ENCODE measurements at regions not wholly inside any gene's neighbourhood (a gene's known extent, or its start where the extent isn't known, plus 50 kb on each side); places are given as distances from the start of the nearest gene placed in this dataset.
A peak's percentile ranks its signal among the peaks of the same experiment; 100 is the strongest.

DNA sequence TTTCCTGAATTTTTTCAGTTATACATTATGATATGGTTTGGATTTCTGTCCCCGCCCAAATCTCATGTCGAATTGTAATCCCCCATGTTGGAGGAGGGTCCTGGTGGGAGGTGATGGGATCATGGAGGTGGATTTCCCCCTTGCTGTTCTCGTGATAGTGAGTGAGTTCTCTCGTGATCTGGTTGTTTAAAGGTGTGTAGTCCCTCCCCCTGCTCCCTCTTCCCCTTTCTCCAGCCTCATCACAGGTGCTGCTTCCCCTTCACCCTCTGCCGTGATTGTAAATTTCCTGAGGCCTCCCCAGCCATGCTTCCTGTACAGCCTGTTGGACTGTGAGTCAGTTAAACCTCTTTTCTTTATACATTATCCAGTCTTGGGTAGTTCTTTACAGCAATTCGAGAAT, 93.2 kb upstream of the HNRNPU start:
- Histone ChIP-seq H3K27ac (ENCODE audit: low read depth, low read length) (no peak overlapping the region), H3K36me3 (ENCODE audit: control insufficient read depth in 3 of 3, insufficient read depth in 3 of 3, low read length in 3 of 3) (no peaks in the 10 kb centered on the region), H3K9me3 (ENCODE audit: control insufficient read depth in 3 of 3, low read length in 3 of 3) (no peaks in the 10 kb centered on the region), H3K4me1 (ENCODE audit: control insufficient read depth in 3 of 3, insufficient read depth in 3 of 3, low read length in 3 of 3) (peaks cover 16 to 28% (median 25%) of the 10 kb centered on the region in 3 donors), H3K4me3 (ENCODE audit: low read length in 3 of 3) (no peak overlapping the region), H3K9ac (ENCODE audit: low read depth in 1 of 3, low read length in 3 of 3) (no peak overlapping the region), H3K27me3 (ENCODE audit: control insufficient read depth in 3 of 3, insufficient read depth in 3 of 3, low read length in 3 of 3) (no peaks in the 10 kb centered on the region)

DNA sequence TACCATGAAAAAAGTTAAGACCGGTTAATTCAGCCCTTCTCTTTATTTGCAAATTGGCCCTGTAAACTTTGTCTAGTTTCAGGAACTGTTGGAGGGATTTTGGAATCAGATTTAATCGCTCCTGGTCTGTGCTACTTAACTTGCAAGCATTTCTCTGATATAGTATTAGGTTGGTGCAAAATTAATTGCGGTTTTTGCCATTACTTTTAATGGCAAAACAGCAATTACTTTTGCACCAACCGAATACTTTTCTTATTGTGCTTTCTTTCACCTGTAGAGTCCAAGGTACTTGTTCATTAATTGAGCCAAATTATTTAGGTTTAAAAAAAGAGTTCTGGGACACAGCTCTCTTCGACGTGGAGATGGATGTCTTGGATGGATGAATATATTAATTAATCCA, 92.8 kb upstream of the HNRNPU start:
- Histone ChIP-seq H3K4me1 (ENCODE audit: control insufficient read depth in 3 of 3, insufficient read depth in 3 of 3, low read length in 3 of 3) (peaks cover 16 to 25% (median 24%) of the 10 kb centered on the region in 3 donors), H3K27ac (ENCODE audit: low read depth, low read length) (no peak overlapping the region), H3K36me3 (ENCODE audit: control insufficient read depth in 3 of 3, insufficient read depth in 3 of 3, low read length in 3 of 3) (no peaks in the 10 kb centered on the region), H3K27me3 (ENCODE audit: control insufficient read depth in 3 of 3, insufficient read depth in 3 of 3, low read length in 3 of 3) (no peaks in the 10 kb centered on the region), H3K9me3 (ENCODE audit: control insufficient read depth in 3 of 3, low read length in 3 of 3) (no peaks in the 10 kb centered on the region), H3K9ac (ENCODE audit: low read depth in 1 of 3, low read length in 3 of 3) (no peak overlapping the region), H3K4me3 (ENCODE audit: low read length in 3 of 3) (no peak overlapping the region)

DNA sequence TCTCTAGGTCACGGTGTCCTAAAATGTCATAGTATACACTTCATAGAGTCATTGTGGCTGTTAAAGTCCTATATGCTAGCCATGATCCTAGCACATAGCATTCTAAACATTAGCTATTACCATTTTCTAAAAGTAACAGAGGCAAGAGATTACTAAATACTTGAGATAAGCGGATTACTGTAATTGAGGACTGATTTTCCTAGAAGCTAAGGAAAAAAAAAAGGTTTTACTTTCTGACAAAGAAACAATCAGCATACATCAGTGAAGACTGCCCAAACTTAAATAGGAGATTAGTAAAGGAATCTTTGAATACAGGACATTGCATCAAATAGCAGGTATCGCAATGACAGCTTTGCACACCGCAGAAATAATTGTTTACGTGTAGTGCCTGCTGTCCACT, 91.3 kb upstream of the HNRNPU start:
- Histone ChIP-seq H3K27ac (ENCODE audit: low read depth, low read length) (peak overlapping the region; percentile 84), H3K4me3 (ENCODE audit: low read length in 3 of 3) (no peak overlapping the region), H3K36me3 (ENCODE audit: control insufficient read depth in 3 of 3, insufficient read depth in 3 of 3, low read length in 3 of 3) (no peaks in the 10 kb centered on the region), H3K9ac (ENCODE audit: low read depth in 1 of 3, low read length in 3 of 3) (no peak overlapping the region), H3K9me3 (ENCODE audit: control insufficient read depth in 3 of 3, low read length in 3 of 3) (no peaks in the 10 kb centered on the region), H3K4me1 (ENCODE audit: control insufficient read depth in 3 of 3, insufficient read depth in 3 of 3, low read length in 3 of 3) (peaks cover 16% of the 10 kb centered on the region in 3 donors), H3K27me3 (ENCODE audit: control insufficient read depth in 3 of 3, insufficient read depth in 3 of 3, low read length in 3 of 3) (no peaks in the 10 kb centered on the region)

DNA sequence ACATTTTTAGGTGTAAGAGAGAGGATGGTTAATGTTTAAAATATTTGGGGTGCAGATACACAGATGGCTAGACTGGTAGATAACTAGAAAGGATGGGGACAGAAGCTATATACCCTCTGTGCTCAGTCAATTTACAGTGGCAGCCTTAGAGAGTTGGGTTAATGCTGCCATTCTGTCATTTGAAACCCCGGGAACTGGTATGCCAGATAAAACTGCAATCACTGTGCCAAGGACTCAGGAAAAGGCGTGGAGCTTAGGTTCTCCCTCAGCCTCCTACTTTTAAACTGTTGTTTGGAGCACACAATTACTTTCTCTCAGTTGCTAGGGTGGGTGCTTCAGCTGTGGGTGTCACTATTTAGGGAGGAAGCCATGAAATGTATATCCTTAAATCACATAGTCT, 90.0 kb upstream of the HNRNPU start:
- peaks cover 14 to 16% (median 16%) of the 10 kb centered on the region in 3 donors for H3K4me1 ChIP-seq (ENCODE audit: control insufficient read depth in 3 of 3, insufficient read depth in 3 of 3, low read length in 3 of 3)
- H3K27ac ChIP-seq (ENCODE audit: low read depth, low read length) = peak overlapping the region; percentile 84
- H3K36me3 ChIP-seq (ENCODE audit: control insufficient read depth in 3 of 3, insufficient read depth in 3 of 3, low read length in 3 of 3) = no peaks in the 10 kb centered on the region
- H3K27me3 ChIP-seq (ENCODE audit: control insufficient read depth in 3 of 3, insufficient read depth in 3 of 3, low read length in 3 of 3) = no peaks in the 10 kb centered on the region
- H3K4me3 ChIP-seq (ENCODE audit: low read length in 3 of 3) = peak overlapping the region; percentile 30 to 44 (median 38)
- no peaks in the 10 kb centered on the region for H3K9me3 ChIP-seq (ENCODE audit: control insufficient read depth in 3 of 3, low read length in 3 of 3)
- peak overlapping the region; percentile 58 to 71 (median 58) for H3K9ac ChIP-seq (ENCODE audit: low read depth in 1 of 3, low read length in 3 of 3)

DNA sequence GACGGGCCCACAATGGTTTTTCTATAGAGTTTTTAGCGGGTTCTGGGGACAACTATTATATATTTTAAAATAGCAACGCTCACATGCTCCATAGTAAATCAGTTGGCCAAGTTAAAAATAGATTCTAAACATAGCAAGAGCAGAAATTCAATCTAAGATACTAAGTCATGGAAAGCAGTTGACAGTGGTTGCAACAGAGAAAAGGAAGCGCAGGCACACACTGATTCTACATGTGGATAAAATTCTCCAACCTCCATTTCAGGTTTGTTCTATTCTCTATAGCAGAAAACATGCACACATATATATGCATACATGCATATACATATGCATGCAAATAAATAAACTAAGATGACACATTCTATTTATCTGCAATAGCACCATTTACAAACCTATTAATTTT, 89.6 kb upstream of the HNRNPU start:
- Histone ChIP-seq H3K4me3 (ENCODE audit: low read length in 3 of 3) (peak overlapping the region; percentile 30 to 44 (median 38)), H3K9me3 (ENCODE audit: control insufficient read depth in 3 of 3, low read length in 3 of 3) (no peaks in the 10 kb centered on the region), H3K9ac (ENCODE audit: low read depth in 1 of 3, low read length in 3 of 3) (peak overlapping the region; percentile 58 to 71 (median 60)), H3K27ac (ENCODE audit: low read depth, low read length) (peak overlapping the region; percentile 84), H3K4me1 (ENCODE audit: control insufficient read depth in 3 of 3, insufficient read depth in 3 of 3, low read length in 3 of 3) (peaks cover 14 to 16% (median 16%) of the 10 kb centered on the region in 3 donors), H3K36me3 (ENCODE audit: control insufficient read depth in 3 of 3, insufficient read depth in 3 of 3, low read length in 3 of 3) (no peaks in the 10 kb centered on the region), H3K27me3 (ENCODE audit: control insufficient read depth in 3 of 3, insufficient read depth in 3 of 3, low read length in 3 of 3) (no peaks in the 10 kb centered on the region)

GRCh38 chr1:244952940-244953339, 88.6 kb upstream of the HNRNPU start:
- Histone ChIP-seq H3K4me1 (ENCODE audit: control insufficient read depth in 3 of 3, insufficient read depth in 3 of 3, low read length in 3 of 3) (peaks cover 14 to 16% (median 16%) of the 10 kb centered on the region in 3 donors), H3K4me3 (ENCODE audit: low read length in 3 of 3) (no peak overlapping the region), H3K9me3 (ENCODE audit: control insufficient read depth in 3 of 3, low read length in 3 of 3) (no peaks in the 10 kb centered on the region), H3K27ac (ENCODE audit: low read depth, low read length) (peak overlapping the region; percentile 84), H3K9ac (ENCODE audit: low read depth in 1 of 3, low read length in 3 of 3) (no peak overlapping the region), H3K27me3 (ENCODE audit: control insufficient read depth in 3 of 3, insufficient read depth in 3 of 3, low read length in 3 of 3) (no peaks in the 10 kb centered on the region), H3K36me3 (ENCODE audit: control insufficient read depth in 3 of 3, insufficient read depth in 3 of 3, low read length in 3 of 3) (no peaks in the 10 kb centered on the region)

- Histone ChIP-seq H3K9ac (ENCODE audit: low read depth in 1 of 3, low read length in 3 of 3) (no peak overlapping the region), H3K27ac (ENCODE audit: low read depth, low read length) (peak overlapping the region; percentile 84), H3K27me3 (ENCODE audit: control insufficient read depth in 3 of 3, insufficient read depth in 3 of 3, low read length in 3 of 3) (no peaks in the 10 kb centered on the region), H3K9me3 (ENCODE audit: control insufficient read depth in 3 of 3, low read length in 3 of 3) (no peaks in the 10 kb centered on the region), H3K4me1 (ENCODE audit: control insufficient read depth in 3 of 3, insufficient read depth in 3 of 3, low read length in 3 of 3) (peaks cover 14 to 16% (median 16%) of the 10 kb centered on the region in 3 donors), H3K36me3 (ENCODE audit: control insufficient read depth in 3 of 3, insufficient read depth in 3 of 3, low read length in 3 of 3) (no peaks in the 10 kb centered on the region), H3K4me3 (ENCODE audit: low read length in 3 of 3) (no peak overlapping the region)
These were observed 88.1 kb upstream of the HNRNPU start for GRCh38 chr1:244952280-244952933.

GRCh38 chr1:244948416-244948815, 84.1 kb upstream of the HNRNPU start:
- Histone ChIP-seq H3K36me3 (ENCODE audit: control insufficient read depth in 3 of 3, insufficient read depth in 3 of 3, low read length in 3 of 3) (no peaks in the 10 kb centered on the region), H3K9me3 (ENCODE audit: control insufficient read depth in 3 of 3, low read length in 3 of 3) (no peaks in the 10 kb centered on the region), H3K27ac (ENCODE audit: low read depth, low read length) (no peak overlapping the region), H3K27me3 (ENCODE audit: control insufficient read depth in 3 of 3, insufficient read depth in 3 of 3, low read length in 3 of 3) (no peaks in the 10 kb centered on the region), H3K4me3 (ENCODE audit: low read length in 3 of 3) (no peak overlapping the region), H3K9ac (ENCODE audit: low read depth in 1 of 3, low read length in 3 of 3) (no peak overlapping the region), H3K4me1 (ENCODE audit: control insufficient read depth in 3 of 3, insufficient read depth in 3 of 3, low read length in 3 of 3) (peaks cover 3 to 5% (median 5%) of the 10 kb centered on the region in 3 donors)

GRCh38 chr1:244945109-244945671, 80.8 kb upstream of the HNRNPU start:
- no peak overlapping the region for H3K4me3 ChIP-seq (ENCODE audit: low read length in 3 of 3)
- no peaks in the 10 kb centered on the region for H3K4me1 ChIP-seq (ENCODE audit: control insufficient read depth in 3 of 3, insufficient read depth in 3 of 3, low read length in 3 of 3)
- no peaks in the 10 kb centered on the region for H3K27me3 ChIP-seq (ENCODE audit: control insufficient read depth in 3 of 3, insufficient read depth in 3 of 3, low read length in 3 of 3)
- H3K27ac ChIP-seq (ENCODE audit: low read depth, low read length) = no peak overlapping the region
- no peak overlapping the region for H3K9ac ChIP-seq (ENCODE audit: low read depth in 1 of 3, low read length in 3 of 3)
- no peaks in the 10 kb centered on the region for H3K36me3 ChIP-seq (ENCODE audit: control insufficient read depth in 3 of 3, insufficient read depth in 3 of 3, low read length in 3 of 3)
- no peaks in the 10 kb centered on the region for H3K9me3 ChIP-seq (ENCODE audit: control insufficient read depth in 3 of 3, low read length in 3 of 3)

DNA sequence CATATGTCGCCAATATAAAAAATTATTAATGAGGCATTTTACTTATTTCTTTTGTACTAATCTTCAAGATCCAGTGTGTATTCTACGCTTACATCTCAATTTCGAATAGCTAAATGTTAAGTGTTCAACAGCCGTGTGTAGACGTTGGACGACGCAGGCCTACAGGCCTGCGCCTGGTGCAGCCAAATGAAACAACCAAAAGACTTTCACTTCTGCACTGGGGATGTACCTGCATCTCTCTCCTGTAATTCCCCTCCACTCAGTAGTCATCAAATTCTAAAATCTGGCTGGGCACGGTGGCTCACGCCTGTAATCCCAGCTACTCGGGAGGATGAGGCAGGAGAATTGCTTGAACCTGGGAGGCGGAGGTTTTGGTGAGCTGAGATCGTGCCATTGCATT, 76.8 kb upstream of the HNRNPU start:
- H3K4me1 ChIP-seq (ENCODE audit: control insufficient read depth in 3 of 3, insufficient read depth in 3 of 3, low read length in 3 of 3) = no peaks in the 10 kb centered on the region
- H3K4me3 ChIP-seq (ENCODE audit: low read length in 3 of 3) = no peak overlapping the region
- no peaks in the 10 kb centered on the region for H3K9me3 ChIP-seq (ENCODE audit: control insufficient read depth in 3 of 3, low read length in 3 of 3)
- H3K9ac ChIP-seq (ENCODE audit: low read depth in 1 of 3, low read length in 3 of 3) = no peak overlapping the region
- no peak overlapping the region for H3K27ac ChIP-seq (ENCODE audit: low read depth, low read length)
- no peaks in the 10 kb centered on the region for H3K27me3 ChIP-seq (ENCODE audit: control insufficient read depth in 3 of 3, insufficient read depth in 3 of 3, low read length in 3 of 3)
- H3K36me3 ChIP-seq (ENCODE audit: control insufficient read depth in 3 of 3, insufficient read depth in 3 of 3, low read length in 3 of 3) = no peaks in the 10 kb centered on the region

All from skeletal muscle tissue (tissue), 3 donors.